Gastrocnemius medialis (tissue), 4 donors: ENCODE measurements at regions not wholly inside any gene's neighbourhood (a gene's known extent, or its start where the extent isn't known, plus 50 kb on each side); places are given as distances from the start of the nearest gene placed in this dataset.

Source experiments
- POLR2A ChIP-seq, 2 donors: fragments of 450-650 bp; IDR thresholded peaks; one replicate each; pipeline ENCODE4 v1.6.1; 2017; ENCODE audit warnings: antibody characterized with exemption in 2 of 2, mild to moderate bottlenecking in 2 of 2, moderate library complexity in 2 of 2
- TF ChIP-seq, protein P1 (sequence below), 5 experiments: fragments of 450-650 bp in 3 of 5; fragments of 200-600 bp in 2 of 5; sonication (generic) in 2 of 5; IDR thresholded peaks in 4 of 5; conservative IDR thresholded peaks in 1 of 5; 1 replicate in 4 of 5; 2 replicates in 1 of 5; pipeline ENCODE4 v1.5.1; 2016 to 2019; ENCODE audit warnings: antibody characterized with exemption in 5 of 5, mild to moderate bottlenecking in 3 of 5, moderate library complexity in 3 of 5

DNA sequence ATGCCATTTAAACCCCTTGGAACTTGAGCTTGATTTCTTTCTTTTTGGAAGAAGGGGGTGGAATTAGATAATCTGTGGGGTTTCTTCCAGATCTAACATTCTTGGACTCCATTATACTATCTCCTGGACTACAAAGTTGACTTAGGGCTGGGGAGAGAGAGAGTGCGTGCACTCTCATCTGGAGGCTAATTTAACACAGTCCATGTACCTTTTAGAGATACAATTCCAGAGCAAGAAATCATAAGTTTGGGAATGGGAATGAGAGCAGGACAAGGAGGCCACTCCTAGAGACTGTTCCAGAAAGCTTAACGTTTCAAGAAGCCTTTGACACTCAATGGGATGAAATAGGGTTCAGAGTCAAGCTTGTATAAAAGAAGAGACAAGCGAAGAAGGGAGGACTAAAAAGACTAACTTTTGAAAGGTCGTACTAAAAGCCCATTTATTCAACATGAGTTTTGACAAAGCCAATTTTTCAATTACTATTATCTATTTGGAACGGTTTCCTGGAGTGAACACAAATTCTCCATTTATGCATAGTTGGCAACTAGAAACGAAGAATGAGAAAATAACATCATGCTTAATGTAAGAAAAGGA is 83.4 kb downstream of the ACTL7B start:
- TF ChIP-seq, protein P1, sequence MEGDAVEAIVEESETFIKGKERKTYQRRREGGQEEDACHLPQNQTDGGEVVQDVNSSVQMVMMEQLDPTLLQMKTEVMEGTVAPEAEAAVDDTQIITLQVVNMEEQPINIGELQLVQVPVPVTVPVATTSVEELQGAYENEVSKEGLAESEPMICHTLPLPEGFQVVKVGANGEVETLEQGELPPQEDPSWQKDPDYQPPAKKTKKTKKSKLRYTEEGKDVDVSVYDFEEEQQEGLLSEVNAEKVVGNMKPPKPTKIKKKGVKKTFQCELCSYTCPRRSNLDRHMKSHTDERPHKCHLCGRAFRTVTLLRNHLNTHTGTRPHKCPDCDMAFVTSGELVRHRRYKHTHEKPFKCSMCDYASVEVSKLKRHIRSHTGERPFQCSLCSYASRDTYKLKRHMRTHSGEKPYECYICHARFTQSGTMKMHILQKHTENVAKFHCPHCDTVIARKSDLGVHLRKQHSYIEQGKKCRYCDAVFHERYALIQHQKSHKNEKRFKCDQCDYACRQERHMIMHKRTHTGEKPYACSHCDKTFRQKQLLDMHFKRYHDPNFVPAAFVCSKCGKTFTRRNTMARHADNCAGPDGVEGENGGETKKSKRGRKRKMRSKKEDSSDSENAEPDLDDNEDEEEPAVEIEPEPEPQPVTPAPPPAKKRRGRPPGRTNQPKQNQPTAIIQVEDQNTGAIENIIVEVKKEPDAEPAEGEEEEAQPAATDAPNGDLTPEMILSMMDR (IDR thresholded peaks at IDR 0.05 in 4 of 5, conservative IDR thresholded peaks at IDR 0.05 in 1 of 5): no peak
- no peak for TF ChIP-seq POLR2A (IDR thresholded peaks at IDR 0.05)
